DMS79 (cell line): ENCODE measurements at regions not wholly inside any gene's neighbourhood (a gene's known extent, or its start where the extent isn't known, plus 50 kb on each side); places are given as distances from the start of the nearest gene placed in this dataset.

Source experiments
- DNase-seq: peaks from one replicate; lab custom pipeline; 2025; lab: John Stamatoyannopoulos, UW

GRCh38 chr2:51237626-51238271 lies 205.8 kb upstream of the NRXN1 start:
- no peak for DNase-seq

DNA sequence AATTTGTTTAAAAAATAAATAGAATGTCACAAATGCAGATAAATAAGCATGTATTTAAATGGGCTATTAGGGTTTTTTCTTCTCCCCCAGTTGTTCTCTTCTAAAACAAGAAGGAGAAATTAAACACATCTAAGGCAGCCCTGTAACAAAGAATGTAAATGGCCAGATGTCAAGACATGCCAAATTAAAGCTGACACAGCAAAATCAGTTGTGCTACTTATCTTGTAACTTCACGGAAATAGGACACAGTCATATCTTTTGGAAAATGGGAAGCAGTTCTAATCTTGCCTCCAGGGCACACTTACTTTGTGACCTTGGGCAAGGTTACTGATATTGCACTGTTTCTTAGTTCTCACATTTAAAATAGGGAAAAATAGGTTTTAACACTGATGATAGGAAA lies 200.1 kb upstream of the NRXN1 start:
- no peak for DNase-seq

DNA sequence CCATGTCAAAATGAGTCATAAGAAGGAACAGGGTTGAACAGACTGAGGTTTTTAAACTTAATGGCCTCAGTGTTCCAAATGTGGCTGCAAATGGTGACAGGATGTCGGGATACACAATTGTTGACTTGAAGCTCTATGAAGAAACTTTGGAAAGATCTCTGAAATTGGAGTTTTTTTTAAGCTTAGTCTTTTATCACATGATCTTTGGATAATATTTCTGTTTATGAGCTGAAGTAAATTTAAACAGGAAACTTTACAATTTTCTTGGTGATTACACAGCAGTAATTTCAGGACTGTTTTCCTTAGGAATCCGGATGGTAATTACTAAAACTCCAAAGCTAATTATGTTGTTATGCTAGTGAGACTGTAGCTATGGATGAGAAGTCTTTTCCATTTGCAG lies 199.1 kb upstream of the NRXN1 start:
- DNase-seq, result no peak

DNA sequence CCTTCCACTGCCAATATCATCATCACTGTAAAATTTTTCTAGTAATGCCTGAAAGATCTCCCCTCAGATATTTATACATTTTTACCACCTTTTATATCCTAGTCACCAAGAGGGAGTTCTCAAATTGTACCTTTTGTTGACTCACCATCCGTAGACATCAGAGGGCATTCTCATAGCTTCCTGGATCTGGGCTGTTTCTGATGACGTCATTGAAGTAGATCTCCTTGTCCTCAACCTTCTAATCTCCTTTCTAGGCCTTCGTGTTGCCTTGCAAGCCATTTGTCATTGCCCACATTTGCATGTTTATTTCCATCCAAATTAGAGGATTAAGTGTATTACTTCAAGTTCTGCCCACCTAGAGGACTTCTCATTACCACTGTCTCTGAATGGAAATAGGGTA lies 193.4 kb upstream of the NRXN1 start:
- DNase-seq, result no peak

- no peak for DNase-seq
Observed at GRCh38 chr2:51224790-51225189, 192.9 kb upstream of the NRXN1 start.

- DNase-seq, result no peak
Observed at GRCh38 chr2:51222106-51222505, 190.2 kb upstream of the NRXN1 start.

DNA sequence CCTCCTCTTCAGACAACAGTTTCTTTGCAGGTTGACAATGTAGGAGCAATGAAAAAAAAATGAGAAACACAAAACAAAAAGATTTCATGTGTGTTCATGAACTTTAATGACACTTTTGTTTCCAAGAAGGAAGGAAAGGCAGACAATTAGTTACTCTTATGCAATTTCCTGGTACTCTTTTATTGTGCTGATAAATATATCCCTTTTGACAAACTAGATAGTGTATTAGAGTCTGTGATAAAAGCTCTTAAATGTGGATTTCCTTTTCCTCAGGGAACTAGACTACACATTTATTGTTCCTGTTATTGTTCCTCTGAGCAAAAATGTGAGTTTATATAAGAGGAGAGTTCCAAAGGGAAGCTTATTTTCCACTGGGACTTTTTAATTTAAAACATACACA lies 188.7 kb upstream of the NRXN1 start:
- no peak for DNase-seq

DNA sequence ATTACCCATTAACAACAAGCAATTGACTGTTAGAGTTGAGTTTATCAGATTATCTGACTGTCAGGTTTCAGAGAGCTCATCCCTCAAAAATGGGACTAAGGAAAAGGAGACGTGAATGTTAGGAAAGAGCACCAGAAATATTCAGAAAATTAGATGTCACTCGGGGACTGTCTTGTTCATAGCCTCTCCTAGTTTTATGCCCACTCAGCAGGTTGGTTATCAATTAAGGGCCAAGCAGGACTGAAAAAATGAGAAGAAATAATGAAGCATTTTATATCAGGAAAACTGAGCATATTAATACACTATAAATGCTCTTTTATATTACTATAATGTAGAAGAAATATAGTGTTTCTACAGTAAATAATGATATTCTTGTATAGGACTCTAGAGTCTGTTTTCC lies 188.1 kb upstream of the NRXN1 start:
- DNase-seq, result no peak

DNA sequence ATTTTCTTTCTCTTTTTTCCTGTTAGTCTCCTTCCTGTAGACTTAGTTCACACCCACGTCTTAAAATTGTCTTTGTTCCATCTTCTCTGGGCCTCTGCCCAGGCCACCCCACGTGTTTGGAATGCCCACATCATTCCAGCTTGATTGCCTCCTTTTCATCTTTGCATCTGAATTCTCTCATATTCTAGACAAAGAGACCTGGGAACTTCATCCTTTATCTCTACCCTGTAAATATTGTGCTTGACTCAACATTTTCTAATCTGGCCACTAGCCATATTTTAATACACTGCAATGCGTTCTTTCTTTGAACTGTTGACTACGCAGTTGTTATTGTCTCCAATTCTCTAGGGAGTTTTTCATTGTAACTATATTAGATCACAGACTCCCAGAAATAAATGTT lies 187.5 kb upstream of the NRXN1 start:
- no peak for DNase-seq

DNA sequence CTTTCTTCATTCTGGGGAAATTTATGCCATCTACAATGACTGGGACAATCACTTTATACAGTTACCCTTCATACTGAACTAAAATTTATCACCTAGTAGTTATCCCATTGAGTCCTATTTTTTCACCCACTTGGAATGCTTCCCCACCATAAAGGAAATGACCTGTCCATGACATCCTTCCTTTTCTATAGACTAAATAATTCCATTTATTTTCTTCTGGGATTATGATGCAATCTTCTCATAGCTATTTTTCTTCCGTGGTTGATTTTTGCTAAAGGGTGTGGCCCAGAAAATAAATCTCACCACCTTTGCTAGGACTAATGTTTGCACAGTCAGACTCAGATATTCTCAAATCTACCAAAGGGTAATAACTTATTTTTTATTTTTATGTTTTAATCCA lies 186.1 kb upstream of the NRXN1 start:
- no peak for DNase-seq

DNA sequence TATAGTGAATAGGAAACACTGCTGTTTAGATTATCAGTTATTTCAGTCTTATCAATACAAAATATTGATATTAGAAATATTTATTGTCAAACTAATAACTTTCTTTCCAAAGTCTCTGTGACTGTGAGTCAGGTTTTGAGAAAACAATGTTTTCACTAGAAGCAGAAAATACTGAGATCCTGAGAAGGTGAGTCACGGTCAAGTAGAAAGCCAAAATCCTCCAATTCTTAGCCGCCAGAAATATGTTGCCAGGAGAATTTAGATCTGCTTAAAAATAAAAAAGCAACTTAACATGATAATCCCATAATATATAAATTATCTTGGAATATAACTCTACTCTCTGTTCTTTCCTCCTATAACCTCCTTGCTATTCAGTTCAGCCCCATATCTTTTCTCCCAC lies 181.9 kb upstream of the NRXN1 start:
- DNase-seq, result no peak

DNA sequence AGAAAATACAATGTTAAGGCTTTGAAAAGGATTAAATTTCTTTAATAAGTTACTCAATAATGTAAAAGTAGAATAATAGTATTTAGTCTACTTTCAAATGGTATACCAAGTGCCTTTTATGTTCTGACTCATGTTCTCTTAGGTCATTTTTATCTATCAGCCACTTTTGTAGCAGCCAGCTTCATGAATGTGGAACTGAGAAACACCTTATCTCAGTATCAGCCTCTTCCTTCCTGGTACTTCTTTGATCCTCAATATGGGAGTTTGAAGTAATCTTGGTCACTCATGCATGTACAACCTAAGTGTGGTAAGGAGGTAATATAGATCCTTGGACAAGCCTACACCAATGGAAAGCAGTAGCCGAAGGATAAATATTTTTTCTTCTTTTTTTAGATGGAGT lies 180.4 kb upstream of the NRXN1 start:
- DNase-seq, result no peak

GRCh38 chr2:51208521-51208920 lies 176.6 kb upstream of the NRXN1 start:
- no peak for DNase-seq

GRCh38 chr2:51201295-51201694 lies 169.4 kb upstream of the NRXN1 start:
- DNase-seq, result no peak

DNA sequence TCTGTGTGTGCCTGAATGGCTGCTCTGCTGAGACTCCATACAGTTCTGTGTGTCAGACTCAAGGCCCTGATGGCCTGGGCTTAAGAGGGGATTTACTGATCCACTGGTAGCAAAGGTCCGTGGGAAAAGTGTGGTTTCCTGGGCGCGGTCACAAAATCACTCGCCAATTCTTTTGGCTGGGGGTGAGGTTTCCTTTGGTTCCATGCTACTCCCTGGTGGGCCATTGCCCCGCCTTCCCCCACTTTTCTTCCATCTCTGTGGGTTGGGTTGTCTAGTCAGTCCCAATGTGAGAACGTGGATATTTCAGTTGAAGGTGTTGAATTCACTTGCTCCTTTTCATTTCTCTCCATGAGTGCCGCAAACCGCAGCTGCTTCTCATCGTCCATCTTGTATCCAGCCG lies 162.7 kb upstream of the NRXN1 start:
- DNase-seq, result no peak

- DNase-seq, result no peak
Observed at GRCh38 chr2:51170273-51170672, 138.3 kb upstream of the NRXN1 start.

DNA sequence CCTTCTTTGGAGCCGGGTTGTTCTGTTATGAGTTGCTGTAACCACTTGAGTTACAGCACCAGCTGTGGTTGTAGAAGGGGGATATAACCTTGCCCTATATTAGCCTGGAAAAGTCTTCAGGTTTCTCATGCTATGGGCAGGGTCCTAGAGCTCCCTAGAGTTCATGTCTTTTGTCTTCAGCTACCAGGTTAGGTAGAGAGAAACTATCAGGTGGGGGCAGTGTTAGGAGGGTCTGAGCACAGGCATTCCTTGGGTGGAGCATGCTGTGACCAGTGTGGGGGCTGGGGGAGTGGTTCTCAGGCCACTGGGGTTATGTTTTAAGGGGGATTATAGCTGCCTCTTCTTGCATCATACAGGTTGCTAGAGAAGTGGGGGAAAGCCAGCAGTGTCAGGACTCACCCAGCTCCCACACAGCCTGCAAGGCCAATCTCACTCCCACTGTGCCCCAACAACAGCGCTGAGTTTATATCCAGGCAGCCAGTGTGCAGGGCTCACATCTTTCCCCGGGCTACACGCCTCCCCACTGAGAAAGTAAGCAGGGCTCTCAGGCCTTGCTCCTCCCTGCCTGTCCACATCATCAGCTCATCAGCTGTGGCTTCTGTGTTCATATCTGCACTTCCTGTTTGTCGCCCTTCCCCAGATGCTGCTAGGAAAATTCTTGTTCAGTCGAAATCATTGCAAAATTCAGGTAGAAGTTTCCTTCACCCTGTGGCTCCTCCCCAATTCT lies 133.8 kb upstream of the NRXN1 start:
- DNase-seq, result no peak

DNA sequence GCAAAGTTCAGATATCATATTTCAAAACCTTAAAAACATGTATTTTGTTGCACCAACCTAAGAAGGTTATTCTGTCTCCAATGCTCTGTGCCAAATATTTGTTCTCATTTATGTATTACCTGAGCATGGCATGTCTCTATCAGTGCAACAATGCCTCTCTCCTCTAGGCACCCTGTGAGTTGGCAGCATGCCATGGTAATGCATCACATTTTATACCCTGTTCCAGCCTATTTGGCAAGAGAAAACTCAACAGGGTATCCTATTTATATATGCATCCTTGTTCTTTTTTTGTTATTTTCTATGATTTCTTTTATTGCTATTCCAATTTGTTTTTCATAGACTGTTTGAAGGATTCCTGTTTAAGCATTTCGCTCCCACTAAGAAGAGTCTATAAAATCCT lies 126.3 kb upstream of the NRXN1 start:
- peak; percentile 21 for DNase-seq

GRCh38 chr2:51153236-51153635 lies 121.3 kb upstream of the NRXN1 start:
- DNase-seq, result no peak

DNA sequence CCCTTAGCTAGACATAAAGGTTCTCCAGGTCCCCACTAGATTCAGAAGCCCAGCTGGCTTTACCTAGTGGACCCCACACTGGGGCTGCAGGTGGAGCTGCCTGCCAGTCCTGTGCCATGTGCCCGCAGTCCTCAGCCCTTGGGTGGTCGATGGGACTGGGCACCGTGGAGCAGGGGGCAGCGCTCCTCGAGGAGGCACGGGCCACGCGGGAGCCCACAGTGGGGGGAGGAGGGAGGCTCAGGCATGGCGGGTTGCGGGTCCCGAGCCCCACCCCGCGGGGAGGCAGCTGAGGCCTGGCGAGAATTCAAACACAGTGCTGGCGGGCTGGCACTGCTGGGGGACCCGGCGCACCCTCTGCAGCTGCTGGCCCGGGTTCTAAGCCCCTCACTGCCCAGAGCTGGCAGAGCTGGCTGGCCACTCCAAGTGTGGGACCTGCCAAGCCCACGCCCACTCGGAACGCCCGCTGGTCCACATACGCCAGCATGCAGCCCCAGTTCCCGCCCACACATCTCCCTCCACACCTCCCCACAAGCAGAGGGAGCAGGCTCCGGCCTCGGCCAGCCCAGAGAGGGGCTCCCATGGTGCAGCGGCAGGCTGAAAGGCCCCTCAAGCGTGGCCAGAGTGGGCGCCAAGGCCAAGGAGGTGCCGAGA lies 119.7 kb upstream of the NRXN1 start:
- no peak for DNase-seq

DNA sequence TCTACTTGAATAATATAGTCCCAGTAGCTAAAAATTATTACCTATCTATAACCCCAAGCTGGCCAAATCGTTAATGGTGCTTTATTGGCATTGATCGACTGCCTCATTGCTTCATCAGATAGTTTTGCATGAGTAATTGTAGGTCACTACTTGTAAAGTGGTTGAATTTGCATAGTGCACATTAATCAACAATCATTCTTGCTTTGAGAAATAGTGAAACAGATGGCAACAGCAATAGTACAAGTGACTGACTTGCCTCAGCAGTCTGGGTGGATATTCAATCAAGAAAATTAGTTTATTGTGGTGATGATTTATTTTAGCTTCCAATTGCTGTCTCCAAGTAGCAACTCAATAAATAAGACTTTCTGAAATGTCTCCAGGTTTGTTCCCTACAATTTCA lies 117.8 kb upstream of the NRXN1 start:
- DNase-seq, result no peak

GRCh38 chr2:51145761-51146160 lies 113.8 kb upstream of the NRXN1 start:
- no peak for DNase-seq

DNA sequence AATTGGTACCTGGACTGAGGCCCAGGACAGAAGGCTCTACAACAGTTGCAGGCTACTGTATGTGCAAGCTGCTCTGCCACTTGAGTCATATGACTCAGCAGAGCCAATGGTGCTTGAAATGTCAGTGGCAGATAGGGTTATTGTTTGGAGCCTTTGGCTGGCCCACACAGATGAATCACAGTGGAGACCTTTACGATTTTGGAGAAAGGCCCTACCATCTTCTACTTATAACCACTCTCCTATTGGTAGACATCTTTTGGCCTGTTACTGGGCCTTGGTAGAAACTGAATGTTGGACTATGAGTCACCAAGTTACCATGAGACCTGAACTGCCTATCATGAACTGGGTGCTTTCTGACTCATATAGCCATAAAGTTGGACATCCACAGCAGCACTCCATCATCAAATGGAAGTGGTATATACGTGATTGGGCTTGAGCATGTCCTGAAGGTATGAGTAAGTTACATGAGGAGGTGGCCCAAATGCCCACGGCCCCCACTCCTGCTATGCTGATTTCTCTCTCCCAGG lies 88.9 kb upstream of the NRXN1 start:
- DNase-seq, result no peak
